ENCODE measurements at regions not wholly inside any gene's neighbourhood (a gene's known extent, or its start where the extent isn't known, plus 50 kb on each side); places are given as distances from the start of the nearest gene placed in this dataset.

DNA sequence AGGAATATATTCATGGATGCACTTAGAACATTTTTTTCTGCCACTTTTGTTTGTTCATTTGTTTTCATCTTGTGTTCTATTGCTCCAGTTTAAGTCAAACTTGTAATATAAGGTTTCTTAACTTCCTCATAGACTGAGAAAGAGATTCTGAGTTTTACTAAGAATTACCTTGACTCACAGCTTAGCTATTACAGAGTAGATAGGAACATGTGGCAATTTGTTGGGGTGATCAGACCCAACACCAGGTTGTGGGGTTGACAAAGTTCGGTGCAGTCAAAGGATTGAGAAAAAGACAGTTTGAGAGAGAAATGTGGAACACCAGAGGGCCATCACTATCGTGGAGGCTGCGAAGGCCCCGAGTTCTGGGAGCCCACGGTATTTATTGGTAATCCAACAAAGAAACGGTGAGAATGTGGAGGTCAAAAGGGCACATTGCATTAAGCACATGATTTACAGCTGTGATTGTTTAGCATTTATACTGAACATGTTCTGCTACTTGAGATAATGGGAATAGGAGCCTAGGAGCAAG, 2526.0 kb downstream of the PCDH9 start:
- no peak overlapping the region for H4K91ac ChIP-seq (ENCODE audit: insufficient read depth, low read depth, low read length)
- BruUV-seq (replicated peaks) = no TSS peak
- POLR2A ChIA-PET (ENCODE audit: unreplicated experiment) = no interaction called here
- H3K27ac ChIP-seq (ENCODE audit: insufficient read depth, low read length) = no peak overlapping the region
- CTCF ChIA-PET = no interaction called here
- no peaks in the 10 kb centered on the region for H3K27me3 ChIP-seq (ENCODE audit: control insufficient read depth, insufficient read depth, low read length)
- no peak overlapping the region for H3K9ac ChIP-seq (ENCODE audit: low read depth, low read length)
- no peaks in the 10 kb centered on the region for H3K9me1 ChIP-seq (ENCODE audit: insufficient read depth, low read length)
- TF ChIP-seq RAD21 (IDR thresholded peaks at IDR 0.05; ENCODE audit: low read length) (no peak), RFX5 (IDR thresholded peaks at IDR 0.05; ENCODE audit: low read depth, low read length) (no peak), BHLHE40 (IDR thresholded peaks at IDR 0.05; ENCODE audit: low read depth, low read length) (no peak), CEBPB (IDR thresholded peaks at IDR 0.05; ENCODE audit: low read depth, low read length) (no peak), POLR2A (IDR thresholded peaks at IDR 0.05; ENCODE audit: low read depth, low read length) (no peak), CHD1 (IDR thresholded peaks at IDR 0.05; ENCODE audit: low read depth, low read length) (no peak), FOS (IDR thresholded peaks at IDR 0.05; ENCODE audit: low read depth, low read length) (no peak), NFE2L2 (IDR thresholded peaks at IDR 0.05; ENCODE audit: low read depth, low read length) (no peak), MXI1 (IDR thresholded peaks at IDR 0.05; ENCODE audit: borderline replicate concordance, low read depth, low read length) (no peak), MAFK (IDR thresholded peaks at IDR 0.05; ENCODE audit: low read depth, low read length) (no peak), MAZ (IDR thresholded peaks at IDR 0.05; ENCODE audit: borderline replicate concordance, low read depth, low read length) (no peak), RCOR1 (IDR thresholded peaks at IDR 0.05; ENCODE audit: insufficient replicate concordance, low read length) (no peak)
- TF ChIP-seq, protein P1, sequence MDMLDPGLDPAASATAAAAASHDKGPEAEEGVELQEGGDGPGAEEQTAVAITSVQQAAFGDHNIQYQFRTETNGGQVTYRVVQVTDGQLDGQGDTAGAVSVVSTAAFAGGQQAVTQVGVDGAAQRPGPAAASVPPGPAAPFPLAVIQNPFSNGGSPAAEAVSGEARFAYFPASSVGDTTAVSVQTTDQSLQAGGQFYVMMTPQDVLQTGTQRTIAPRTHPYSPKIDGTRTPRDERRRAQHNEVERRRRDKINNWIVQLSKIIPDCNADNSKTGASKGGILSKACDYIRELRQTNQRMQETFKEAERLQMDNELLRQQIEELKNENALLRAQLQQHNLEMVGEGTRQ (IDR thresholded peaks at IDR 0.05; ENCODE audit: low read depth, low read length) = no peak
- H3K4me3 ChIP-seq (ENCODE audit: insufficient read depth, low read depth, low read length) = no peak overlapping the region
- dilution Hi-C loops (cut with HindIII; ENCODE audit: low sequenced_read_pairs, unreplicated experiment) = no loop called here
- no peak overlapping the region for H2AK9ac ChIP-seq (replicated peaks; ENCODE audit: low read depth, low read length, poor library complexity)
- no peak overlapping the region for H3K4ac ChIP-seq (ENCODE audit: low read depth, low read length)
- H2BK15ac ChIP-seq (ENCODE audit: low read depth, low read length) = no peak overlapping the region
- DNase-seq (no peak), ATAC-seq (ENCODE audit: low read depth) (no peak)
- H2AFZ ChIP-seq (replicated peaks; ENCODE audit: low read length, poor library complexity) = peak overlapping the region; percentile 32
- no peaks in the 10 kb centered on the region for H3K79me1 ChIP-seq (ENCODE audit: low read depth in 1 of 2, low read length in 2 of 2)
- intact Hi-C loops (cut with micrococcal nuclease) = no loop called here
- H3K18ac ChIP-seq (ENCODE audit: low read depth, low read length) = no peak overlapping the region
- no peaks in the 10 kb centered on the region for H3K9me3 ChIP-seq (ENCODE audit: control insufficient read depth, insufficient read depth, low read length)
- H3K56ac ChIP-seq (ENCODE audit: extremely low read depth, insufficient read depth, low read length) = no peak overlapping the region
- no peak overlapping the region for H3K14ac ChIP-seq (replicated peaks; ENCODE audit: low read depth, low read length)
- H2BK20ac ChIP-seq (ENCODE audit: low read depth, low read length) = no peak overlapping the region
- H2BK5ac ChIP-seq (ENCODE audit: low read depth, low read length, poor library complexity, severe bottlenecking) = no peak overlapping the region
- no peak overlapping the region for H4K5ac ChIP-seq (ENCODE audit: low read depth, low read length)
- no peaks in the 10 kb centered on the region for H4K20me1 ChIP-seq (ENCODE audit: insufficient read depth, low read length)
- H3K36me3 ChIP-seq (ENCODE audit: control insufficient read depth, insufficient read depth, low read length) = no peaks in the 10 kb centered on the region
- H2BK120ac ChIP-seq (ENCODE audit: low read depth, low read length) = no peak overlapping the region
- WGBS, 2 experiments (ENCODE audit: extremely low coverage in 2 of 2, insufficient read length in 1 of 2) = 87% methylated on average over 6 of the region's 6 CpGs; no CpG with 5 or more reads in 1 of the 2 experiments
- no peak overlapping the region for H3K23ac ChIP-seq (ENCODE audit: low read depth, low read length)
- in situ Hi-C loops (cut with MboI; ENCODE audit: low sequenced_read_pairs) = no loop called here
- H2AK5ac ChIP-seq (ENCODE audit: low read depth, low read length) = no peak overlapping the region
- no peak overlapping the region for H4K8ac ChIP-seq (ENCODE audit: low read depth in 2 of 2, low read length in 2 of 2)
- H3K4me2 ChIP-seq (ENCODE audit: low read depth, low read length) = no peak overlapping the region
- no peaks in the 10 kb centered on the region for H3K4me1 ChIP-seq (ENCODE audit: control insufficient read depth, insufficient read depth, low read length)
